Tibial nerve (tissue), 4 donors: ENCODE measurements at regions not wholly inside any gene's neighbourhood (a gene's known extent, or its start where the extent isn't known, plus 50 kb on each side); places are given as distances from the start of the nearest gene placed in this dataset.

Source experiments
- DNase-seq, 2 donors: peaks; one replicate each; pipeline ENCODE4 v3.0.0-alpha.2; 2019; ENCODE audit warnings: low spot score in 2 of 2
- H3K27ac ChIP-seq, 4 donors: fragments of 200-600 bp; sonication (generic) in 3 of 4; one replicate each; pipeline ENCODE4 v1.5.1; 2017 to 2019; ENCODE audit warnings: mild to moderate bottlenecking in 1 of 4
- H3K27me3 ChIP-seq, 2 donors: fragments of 200-600 bp; sonication (generic) in 1 of 2; one replicate each; pipeline versions ENCODE4 v1.5.1 to v1.6.0; 2017 to 2019
- H3K36me3 ChIP-seq, 3 donors: fragments of 200-600 bp; sonication (generic); one replicate each; pipeline ENCODE4 v1.5.1; 2018 to 2019
- H3K4me1 ChIP-seq, 4 donors: fragments of 200-600 bp; sonication (generic) in 3 of 4; one replicate each; pipeline ENCODE4 v1.5.1; 2017 to 2019
- H3K4me3 ChIP-seq, 4 donors: fragments of 200-600 bp; sonication (generic) in 3 of 4; one replicate each; pipeline ENCODE4 v1.5.1; 2017 to 2019; ENCODE audit warnings: mild to moderate bottlenecking in 1 of 4, moderate library complexity in 1 of 4
- H3K9me3 ChIP-seq, 4 donors: fragments of 200-600 bp; sonication (generic) in 3 of 4; one replicate each; pipeline ENCODE4 v1.5.1; 2017 to 2019
- CTCF ChIP-seq, 5 experiments: fragments of 200-600 bp in 3 of 5; fragments of 450-650 bp in 2 of 5; sonication (generic) in 3 of 5; IDR thresholded peaks; one replicate each; pipeline ENCODE4 v1.5.1; 2016 to 2019; ENCODE audit warnings: antibody characterized with exemption in 5 of 5, mild to moderate bottlenecking in 3 of 5, moderate library complexity in 2 of 5
- EP300 ChIP-seq, 2 donors: sonication (generic); formaldehyde crosslinking; IDR thresholded peaks; one replicate each; pipeline ENCODE4 v1.6.1; 2017; ENCODE audit warnings: antibody characterized with exemption in 2 of 2, mild to moderate bottlenecking in 1 of 2
- POLR2A ChIP-seq, 2 donors: fragments of 450-650 bp; IDR thresholded peaks; one replicate each; pipeline ENCODE4 v1.6.1; 2017; ENCODE audit warnings: antibody characterized with exemption in 2 of 2, mild to moderate bottlenecking in 2 of 2, moderate library complexity in 2 of 2
- WGBS, 2 donors: methylation state at CpG; one replicate each; pipeline ENCODE4 v1.1.5; 2018; 5-methylcytosine and 5-hydroxymethylcytosine counted together

DNA sequence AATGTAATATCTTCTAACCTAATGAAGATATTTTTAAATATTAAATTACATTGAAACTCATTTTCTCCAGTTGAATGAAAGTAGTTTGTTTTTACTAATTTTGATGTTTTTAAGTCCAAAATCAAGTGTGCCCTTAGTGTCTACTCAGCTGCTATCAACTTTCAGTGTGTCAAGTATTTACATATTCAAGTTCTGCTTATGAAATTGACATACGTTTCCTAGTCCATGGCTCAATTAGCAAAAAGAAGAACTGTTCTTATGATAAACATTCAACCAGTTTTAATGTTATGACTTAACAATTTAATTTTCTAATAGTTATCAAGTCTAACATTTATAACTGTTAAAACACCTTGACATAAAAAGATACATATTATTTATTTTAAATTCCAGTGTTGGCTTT lies 137.1 kb downstream of the DUSP6 start:
- no peak overlapping the region for H3K27ac ChIP-seq
- no peak overlapping the region for H3K4me3 ChIP-seq
- peaks cover 0 to 5% (median 0%) of the 10 kb centered on the region in 4 donors for H3K4me1 ChIP-seq
- no peak for TF ChIP-seq EP300 (IDR thresholded peaks at IDR 0.05)
- no peak for TF ChIP-seq CTCF (IDR thresholded peaks at IDR 0.05)
- TF ChIP-seq POLR2A (IDR thresholded peaks at IDR 0.05), result no peak
- no peaks in the 10 kb centered on the region for H3K27me3 ChIP-seq
- H3K36me3 ChIP-seq, result no peaks in the 10 kb centered on the region
- 81 to 82% methylated on average over 1 of the region's 1 CpG for WGBS, 2 donors
- no peak for DNase-seq
- no peaks in the 10 kb centered on the region for H3K9me3 ChIP-seq

- Histone ChIP-seq H3K4me3 (no peak overlapping the region), H3K9me3 (no peaks in the 10 kb centered on the region), H3K36me3 (no peaks in the 10 kb centered on the region), H3K4me1 (peaks cover 0 to 5% (median 0%) of the 10 kb centered on the region in 4 donors), H3K27ac (no peak overlapping the region), H3K27me3 (no peaks in the 10 kb centered on the region)
- TF ChIP-seq POLR2A (IDR thresholded peaks at IDR 0.05) (no peak), EP300 (IDR thresholded peaks at IDR 0.05) (no peak), CTCF (IDR thresholded peaks at IDR 0.05) (no peak)
- no peak for DNase-seq
- 93 to 95% methylated on average over 1 of the region's 1 CpG for WGBS, 2 donors
Measured at GRCh38 chr12:89213747-89214146, 138.6 kb downstream of the DUSP6 start.

- peaks cover 0 to 5% (median 0%) of the 10 kb centered on the region in 4 donors for H3K4me1 ChIP-seq
- no peak for DNase-seq
- H3K4me3 ChIP-seq, result no peak overlapping the region
- TF ChIP-seq POLR2A (IDR thresholded peaks at IDR 0.05) (no peak), EP300 (IDR thresholded peaks at IDR 0.05) (no peak), CTCF (IDR thresholded peaks at IDR 0.05) (no peak)
- no peaks in the 10 kb centered on the region for H3K27me3 ChIP-seq
- 78 to 89% methylated on average over 1 of the region's 1 CpG for WGBS, 2 donors
- no peaks in the 10 kb centered on the region for H3K36me3 ChIP-seq
- no peak overlapping the region for H3K27ac ChIP-seq
- no peaks in the 10 kb centered on the region for H3K9me3 ChIP-seq
Measured at GRCh38 chr12:89213139-89213538, 139.2 kb downstream of the DUSP6 start.

DNA sequence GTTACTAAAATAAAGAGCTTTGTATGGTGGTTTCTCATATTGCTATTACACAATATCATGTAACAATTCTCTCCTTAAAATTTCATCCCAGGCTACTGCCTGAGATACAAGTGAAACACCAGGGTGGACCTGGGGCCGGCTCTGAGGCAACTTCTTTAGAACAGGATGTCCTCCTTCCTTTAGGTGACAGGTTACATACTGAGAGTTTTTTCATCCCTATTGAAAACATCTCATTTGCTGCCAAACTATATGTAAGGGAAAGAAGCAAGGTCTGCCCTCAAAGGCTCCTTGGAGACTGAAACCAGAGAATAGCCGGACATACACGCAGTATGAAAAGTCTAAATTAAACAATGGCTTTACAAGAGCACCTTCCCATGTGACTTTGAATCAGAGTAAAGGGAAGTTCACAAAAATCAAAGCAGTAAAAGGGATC lies 139.9 kb downstream of the DUSP6 start:
- WGBS, 2 donors, result 65 to 72% methylated on average over 3 of the region's 3 CpGs

DNA sequence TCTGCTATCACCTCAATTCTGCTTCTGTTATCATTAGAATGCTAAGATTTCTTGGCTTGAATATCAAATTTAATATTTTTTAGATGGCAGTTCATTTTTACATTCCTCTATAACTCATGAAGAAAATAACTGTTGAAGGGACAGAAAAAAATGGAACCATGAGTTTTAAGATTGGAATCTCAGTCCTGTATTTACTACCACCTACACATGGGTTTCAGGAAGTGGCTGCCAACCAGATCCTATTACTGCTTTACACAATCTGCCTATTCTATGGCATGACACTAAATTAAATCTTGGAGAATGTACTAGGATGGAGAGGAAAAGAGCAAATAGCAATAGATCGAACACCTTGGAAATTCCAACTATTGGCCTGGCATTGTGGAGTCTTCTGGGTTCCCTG lies 140.8 kb downstream of the DUSP6 start:
- TF ChIP-seq CTCF (IDR thresholded peaks at IDR 0.05) (no peak), EP300 (IDR thresholded peaks at IDR 0.05) (no peak), POLR2A (IDR thresholded peaks at IDR 0.05) (no peak)
- H3K9me3 ChIP-seq, result no peaks in the 10 kb centered on the region
- WGBS, 2 donors, result 87 to 90% methylated on average over 1 of the region's 1 CpG
- H3K4me1 ChIP-seq, result peaks cover 0 to 5% (median 0%) of the 10 kb centered on the region in 4 donors
- no peak overlapping the region for H3K27ac ChIP-seq
- no peaks in the 10 kb centered on the region for H3K27me3 ChIP-seq
- no peak for DNase-seq
- H3K36me3 ChIP-seq, result no peaks in the 10 kb centered on the region
- no peak overlapping the region for H3K4me3 ChIP-seq

More for the DNA sequence above, 139.9 kb downstream of the DUSP6 start:
- Histone ChIP-seq H3K36me3 (no peaks in the 10 kb centered on the region), H3K4me3 (no peak overlapping the region), H3K27ac (peak overlapping the region in 1 of 4 donors; percentile 16), H3K27me3 (no peaks in the 10 kb centered on the region), H3K9me3 (no peaks in the 10 kb centered on the region), H3K4me1 (peaks cover 0 to 5% (median 0%) of the 10 kb centered on the region in 4 donors)
- DNase-seq, result no peak
- no peak for TF ChIP-seq POLR2A (IDR thresholded peaks at IDR 0.05)
- TF ChIP-seq EP300 (IDR thresholded peaks at IDR 0.05), result peak; percentile 22 to 61

GRCh38 chr12:89210277-89210676 lies 142.0 kb downstream of the DUSP6 start:
- 73 to 83% methylated on average over 2 of the region's 2 CpGs for WGBS, 2 donors
- Histone ChIP-seq H3K27me3 (no peaks in the 10 kb centered on the region), H3K27ac (no peak overlapping the region), H3K4me1 (peaks cover 0 to 5% (median 0%) of the 10 kb centered on the region in 4 donors), H3K4me3 (no peak overlapping the region), H3K9me3 (no peaks in the 10 kb centered on the region), H3K36me3 (no peaks in the 10 kb centered on the region)
- no peak for DNase-seq
- TF ChIP-seq EP300 (IDR thresholded peaks at IDR 0.05) (no peak), POLR2A (IDR thresholded peaks at IDR 0.05) (no peak), CTCF (IDR thresholded peaks at IDR 0.05) (no peak)
